ENCODE measurements at regions not wholly inside any gene's neighbourhood (a gene's known extent, or its start where the extent isn't known, plus 50 kb on each side); places are given as distances from the start of the nearest gene placed in this dataset.

DNA sequence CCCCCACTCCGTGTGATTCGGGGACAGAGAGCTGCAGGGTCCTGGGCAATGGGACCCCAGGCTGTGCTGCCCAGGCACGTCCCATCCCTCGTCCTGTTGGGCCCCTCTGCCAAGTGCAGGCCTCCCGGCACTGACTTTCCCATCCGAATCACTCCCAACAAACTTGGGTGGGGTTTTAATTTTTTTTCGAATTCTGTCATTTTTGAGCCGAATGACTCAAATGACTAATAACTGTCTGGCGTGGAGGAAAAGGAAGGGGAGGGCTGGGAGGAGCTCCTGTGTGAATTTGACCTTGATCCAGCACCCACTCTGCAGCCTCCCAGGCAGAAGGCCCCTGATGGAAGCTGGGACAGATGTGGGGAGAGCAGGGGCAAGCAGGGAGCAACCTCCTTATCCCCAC is 1173.2 kb downstream of the BRD1 start:
- 80% methylated on average over 2 of the region's 9 CpGs for WGBS (ENCODE audit: insufficient coverage)
- Mint-ChIP-seq H3K4me1 (no peaks in the 10 kb centered on the region), H3K4me3 (no peak overlapping the region), H3K27ac (no peak overlapping the region), H3K9me3 (no peaks in the 10 kb centered on the region), H3K27me3 (no peaks in the 10 kb centered on the region), H3K36me3 (no peaks in the 10 kb centered on the region)
- ATAC-seq (replicated peaks in 1 of 4) (no peak), DNase-seq (no peak)
- H3K4me3 ChIP-seq (ENCODE audit: control insufficient read depth in 1 of 2, extremely low read depth in 1 of 2, low read length in 1 of 2): no peak overlapping the region
- H3K36me3 ChIP-seq (ENCODE audit: control insufficient read depth in 2 of 2, extremely low read depth in 1 of 2, insufficient read depth in 1 of 2, low read length in 1 of 2): no peaks in the 10 kb centered on the region
- H3K27me3 ChIP-seq (replicated peaks in 1 of 2; ENCODE audit: control insufficient read depth in 2 of 2, extremely low read depth in 1 of 2, insufficient read depth in 2 of 2, low read length in 1 of 2): peaks cover 0 to 5% of the 10 kb centered on the region in 2 experiments
- ChIA-PET POLR2A (no interaction called here), CTCF (no interaction called here)
- H3K27ac ChIP-seq (ENCODE audit: low read length): no peak overlapping the region
- no peaks in the 10 kb centered on the region for H3K4me1 ChIP-seq (ENCODE audit: control insufficient read depth in 1 of 2, extremely low read depth in 1 of 2, insufficient read depth in 2 of 2, low read length in 2 of 2)
- no peaks in the 10 kb centered on the region for H3K9me3 ChIP-seq

DNA sequence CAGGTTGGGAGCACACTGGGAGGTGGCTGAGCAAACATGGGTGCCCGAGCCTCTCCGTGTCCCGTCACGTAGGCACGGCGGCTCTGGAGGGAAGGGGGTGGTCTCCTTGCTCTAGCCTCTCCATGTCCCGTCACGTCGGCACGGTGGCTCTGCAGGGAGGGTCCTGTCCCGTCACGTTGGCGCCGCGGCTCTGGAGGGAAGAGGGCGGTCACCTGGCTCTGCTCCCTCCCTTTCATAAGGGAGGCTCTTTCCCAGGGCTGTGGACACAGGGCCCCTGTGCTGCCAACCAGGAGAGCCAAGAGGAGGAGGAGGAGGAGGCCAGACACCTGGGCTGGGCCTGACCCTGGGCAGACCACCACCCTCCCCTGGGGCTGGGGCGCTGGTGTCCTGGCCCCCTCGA is 1173.7 kb downstream of the BRD1 start:
- H3K36me3 Mint-ChIP-seq: no peaks in the 10 kb centered on the region
- CTCF ChIA-PET: no interaction called here

DNA sequence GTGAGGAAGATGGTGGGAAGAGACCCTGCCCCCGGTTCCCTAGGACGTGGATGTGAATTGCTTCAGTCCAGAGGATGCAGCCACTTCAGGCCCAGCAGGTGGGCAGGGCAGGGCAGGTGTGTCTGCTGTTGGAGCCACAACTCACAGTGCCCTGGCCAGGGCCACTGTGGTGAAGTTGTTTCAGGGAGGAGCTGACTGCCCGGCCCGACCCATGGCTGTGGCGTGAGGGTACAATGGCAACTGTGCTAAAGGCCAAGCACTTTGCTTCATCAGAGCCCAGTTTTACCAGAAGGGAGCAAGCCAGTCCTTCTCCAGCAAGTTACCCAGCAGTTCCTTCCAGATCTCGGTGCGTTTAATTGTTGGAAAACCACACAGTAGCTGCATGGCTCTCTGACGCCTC is 1174.4 kb downstream of the BRD1 start:
- Histone ChIP-seq H3K9me3 (no peaks in the 10 kb centered on the region), H3K27ac (ENCODE audit: low read length) (no peak overlapping the region), H3K27me3 (replicated peaks in 1 of 2; ENCODE audit: control insufficient read depth in 2 of 2, extremely low read depth in 1 of 2, insufficient read depth in 2 of 2, low read length in 1 of 2) (peaks cover 0 to 5% of the 10 kb centered on the region in 2 experiments), H3K36me3 (ENCODE audit: control insufficient read depth in 2 of 2, extremely low read depth in 1 of 2, insufficient read depth in 1 of 2, low read length in 1 of 2) (no peaks in the 10 kb centered on the region), H3K4me3 (ENCODE audit: control insufficient read depth in 1 of 2, extremely low read depth in 1 of 2, low read length in 1 of 2) (no peak overlapping the region), H3K4me1 (ENCODE audit: control insufficient read depth in 1 of 2, extremely low read depth in 1 of 2, insufficient read depth in 2 of 2, low read length in 2 of 2) (no peaks in the 10 kb centered on the region)
- H3K9me3 Mint-ChIP-seq: no peaks in the 10 kb centered on the region
- no peak for DNase-seq
- no peaks in the 10 kb centered on the region for H3K36me3 Mint-ChIP-seq
- no peak overlapping the region for H3K27ac Mint-ChIP-seq
- H3K4me1 Mint-ChIP-seq: no peaks in the 10 kb centered on the region
- no peak overlapping the region for H3K4me3 Mint-ChIP-seq
- CTCF ChIA-PET: no interaction called here
- WGBS (ENCODE audit: insufficient coverage): 90% methylated on average over 5 of the region's 8 CpGs
- H3K27me3 Mint-ChIP-seq: no peaks in the 10 kb centered on the region
- no peak for ATAC-seq (replicated peaks in 1 of 4)
- POLR2A ChIA-PET: no interaction called here

More for the DNA sequence above, 1173.7 kb downstream of the BRD1 start:
- Histone ChIP-seq H3K36me3 (ENCODE audit: control insufficient read depth in 2 of 2, extremely low read depth in 1 of 2, insufficient read depth in 1 of 2, low read length in 1 of 2) (no peaks in the 10 kb centered on the region), H3K27ac (ENCODE audit: low read length) (no peak overlapping the region), H3K4me3 (ENCODE audit: control insufficient read depth in 1 of 2, extremely low read depth in 1 of 2, low read length in 1 of 2) (no peak overlapping the region), H3K9me3 (no peaks in the 10 kb centered on the region), H3K27me3 (replicated peaks in 1 of 2; ENCODE audit: control insufficient read depth in 2 of 2, extremely low read depth in 1 of 2, insufficient read depth in 2 of 2, low read length in 1 of 2) (peaks cover 0 to 5% of the 10 kb centered on the region in 2 experiments), H3K4me1 (ENCODE audit: control insufficient read depth in 1 of 2, extremely low read depth in 1 of 2, insufficient read depth in 2 of 2, low read length in 2 of 2) (no peaks in the 10 kb centered on the region)
- POLR2A ChIA-PET: no interaction called here
- no peak for DNase-seq
- Mint-ChIP-seq H3K4me1 (no peaks in the 10 kb centered on the region), H3K9me3 (no peaks in the 10 kb centered on the region), H3K27ac (no peak overlapping the region), H3K27me3 (no peaks in the 10 kb centered on the region), H3K4me3 (no peak overlapping the region)
- no peak for ATAC-seq (replicated peaks in 1 of 4)
- 86% methylated on average over 9 of the region's 18 CpGs for WGBS (ENCODE audit: insufficient coverage)

DNA sequence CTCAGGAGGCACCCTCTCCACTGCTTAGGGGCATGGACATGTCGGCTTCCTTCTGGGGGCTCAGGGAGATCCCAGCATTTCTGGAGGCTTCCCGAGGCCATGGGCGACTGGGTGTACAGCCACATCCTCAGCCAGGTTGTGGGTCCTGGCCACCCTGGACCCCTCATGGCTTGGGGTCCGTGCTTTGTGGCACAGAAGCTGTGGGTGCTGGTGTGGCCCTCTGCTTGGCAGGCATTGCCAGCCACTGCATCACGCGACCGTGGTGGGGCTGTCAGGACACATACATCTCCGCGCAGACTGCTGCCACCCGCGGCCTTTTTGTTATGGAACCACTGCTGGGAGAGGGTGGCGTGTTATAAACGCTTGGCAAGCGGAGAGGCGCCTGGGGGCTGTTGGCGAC is 1174.9 kb downstream of the BRD1 start:
- Mint-ChIP-seq H3K4me3 (no peak overlapping the region), H3K4me1 (no peaks in the 10 kb centered on the region), H3K9me3 (no peaks in the 10 kb centered on the region), H3K27ac (no peak overlapping the region), H3K36me3 (no peaks in the 10 kb centered on the region), H3K27me3 (no peaks in the 10 kb centered on the region)
- Histone ChIP-seq H3K4me3 (ENCODE audit: control insufficient read depth in 1 of 2, extremely low read depth in 1 of 2, low read length in 1 of 2) (no peak overlapping the region), H3K9me3 (no peaks in the 10 kb centered on the region), H3K27me3 (replicated peaks in 1 of 2; ENCODE audit: control insufficient read depth in 2 of 2, extremely low read depth in 1 of 2, insufficient read depth in 2 of 2, low read length in 1 of 2) (peaks cover 0 to 5% of the 10 kb centered on the region in 2 experiments), H3K36me3 (ENCODE audit: control insufficient read depth in 2 of 2, extremely low read depth in 1 of 2, insufficient read depth in 1 of 2, low read length in 1 of 2) (no peaks in the 10 kb centered on the region), H3K4me1 (ENCODE audit: control insufficient read depth in 1 of 2, extremely low read depth in 1 of 2, insufficient read depth in 2 of 2, low read length in 2 of 2) (no peaks in the 10 kb centered on the region), H3K27ac (ENCODE audit: low read length) (no peak overlapping the region)
- no peak for ATAC-seq (replicated peaks in 1 of 4)
- no peak for DNase-seq
- CTCF ChIA-PET: no interaction called here
- WGBS (ENCODE audit: insufficient coverage): 88% methylated on average over 7 of the region's 16 CpGs
- POLR2A ChIA-PET: no interaction called here

DNA sequence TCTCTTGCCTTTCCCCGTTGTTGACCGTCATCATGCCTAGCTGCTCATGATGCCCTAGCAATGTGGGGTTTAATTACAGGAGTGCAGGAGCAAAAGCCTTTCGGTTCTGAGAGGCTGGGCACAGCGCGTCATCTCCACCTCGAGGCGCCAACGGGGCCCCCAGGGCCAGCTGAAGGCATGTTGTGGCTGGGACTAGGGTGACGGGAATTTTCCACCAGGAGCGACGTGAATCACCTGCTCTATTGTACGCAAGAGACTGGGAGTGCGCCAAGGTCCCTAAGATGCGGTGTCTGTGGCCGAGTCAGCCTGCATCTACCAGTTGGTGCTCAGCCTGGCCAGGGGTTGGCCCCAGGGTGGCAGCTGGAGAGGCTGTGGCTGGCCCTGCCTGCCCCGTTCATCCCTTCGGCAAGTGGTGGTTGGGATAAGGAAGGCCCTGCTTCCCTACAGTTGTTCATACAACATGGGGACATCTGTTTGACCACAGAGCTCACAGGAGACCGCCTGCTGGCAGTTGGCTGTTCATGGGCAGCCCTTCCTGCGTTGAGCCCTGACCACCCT is 1175.6 kb downstream of the BRD1 start:
- Mint-ChIP-seq H3K4me1 (no peaks in the 10 kb centered on the region), H3K36me3 (no peaks in the 10 kb centered on the region), H3K27ac (no peak overlapping the region), H3K27me3 (no peaks in the 10 kb centered on the region), H3K4me3 (no peak overlapping the region), H3K9me3 (no peaks in the 10 kb centered on the region)
- no peaks in the 10 kb centered on the region for H3K4me1 ChIP-seq (ENCODE audit: control insufficient read depth in 1 of 2, extremely low read depth in 1 of 2, insufficient read depth in 2 of 2, low read length in 2 of 2)
- no peak overlapping the region for H3K4me3 ChIP-seq (ENCODE audit: control insufficient read depth in 1 of 2, extremely low read depth in 1 of 2, low read length in 1 of 2)
- H3K27me3 ChIP-seq (replicated peaks in 1 of 2; ENCODE audit: control insufficient read depth in 2 of 2, extremely low read depth in 1 of 2, insufficient read depth in 2 of 2, low read length in 1 of 2): peaks cover 0 to 5% of the 10 kb centered on the region in 2 experiments
- WGBS (ENCODE audit: insufficient coverage): 85% methylated on average over 15 of the region's 19 CpGs
- CTCF ChIA-PET: no interaction called here
- H3K36me3 ChIP-seq (ENCODE audit: control insufficient read depth in 2 of 2, extremely low read depth in 1 of 2, insufficient read depth in 1 of 2, low read length in 1 of 2): no peaks in the 10 kb centered on the region
- H3K9me3 ChIP-seq: no peaks in the 10 kb centered on the region
- POLR2A ChIA-PET: no interaction called here
- ATAC-seq (replicated peaks in 1 of 4): no peak
- H3K27ac ChIP-seq (ENCODE audit: low read length): no peak overlapping the region
- no peak for DNase-seq

DNA sequence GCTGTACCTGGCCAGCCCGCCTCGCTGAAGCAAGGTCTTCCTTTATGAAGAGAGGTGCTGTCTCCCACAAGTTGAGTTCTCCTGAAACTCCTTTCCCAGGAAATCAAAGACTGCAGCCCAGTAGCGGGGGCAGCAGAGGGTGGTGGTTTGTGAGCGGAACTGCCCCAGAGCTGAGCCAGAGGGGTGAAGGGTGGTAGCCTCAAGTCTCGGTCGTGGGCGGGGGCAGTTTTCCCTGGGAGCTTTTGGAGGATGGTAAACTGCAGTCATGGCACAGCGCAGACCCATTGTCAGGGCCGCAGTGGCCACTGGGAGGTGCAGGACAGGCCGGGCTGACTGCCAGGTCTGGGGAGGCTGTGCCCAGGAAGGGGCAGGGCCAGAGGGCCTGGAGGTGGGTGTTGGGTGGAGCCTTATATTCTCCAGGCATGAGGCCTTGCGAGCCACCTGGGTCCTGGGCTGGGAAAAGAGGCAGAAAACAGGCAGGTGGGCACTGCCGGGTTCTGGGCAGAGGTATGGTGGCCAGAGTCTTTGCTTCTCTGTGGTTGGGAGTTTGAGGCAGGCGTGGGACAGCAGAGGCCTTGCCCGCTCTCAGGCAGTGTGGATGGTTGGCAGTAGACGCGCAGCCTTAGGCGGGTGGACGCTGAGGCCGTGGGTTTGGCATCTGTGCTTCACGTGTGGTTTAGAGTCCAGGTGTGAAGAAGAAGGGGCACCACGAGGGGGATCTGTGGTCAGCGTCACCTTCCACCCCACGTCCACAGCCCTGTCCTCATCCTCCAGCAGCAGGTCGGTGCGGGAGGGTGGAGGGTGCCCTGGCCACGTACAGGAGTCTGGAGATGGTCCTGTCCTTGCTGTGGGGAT is 1176.4 kb downstream of the BRD1 start:
- no peak overlapping the region for H3K27ac Mint-ChIP-seq
- H3K4me1 ChIP-seq (ENCODE audit: control insufficient read depth in 1 of 2, extremely low read depth in 1 of 2, insufficient read depth in 2 of 2, low read length in 2 of 2): no peaks in the 10 kb centered on the region
- no peaks in the 10 kb centered on the region for H3K36me3 ChIP-seq (ENCODE audit: control insufficient read depth in 2 of 2, extremely low read depth in 1 of 2, insufficient read depth in 1 of 2, low read length in 1 of 2)
- no peak for ATAC-seq (replicated peaks in 1 of 4)
- ChIA-PET CTCF (no interaction called here), POLR2A (no interaction called here)
- 88% methylated on average over 11 of the region's 26 CpGs for WGBS (ENCODE audit: insufficient coverage)
- H3K27ac ChIP-seq (ENCODE audit: low read length): no peak overlapping the region
- no peaks in the 10 kb centered on the region for H3K4me1 Mint-ChIP-seq
- no peaks in the 10 kb centered on the region for H3K36me3 Mint-ChIP-seq
- peaks cover 0 to 5% of the 10 kb centered on the region in 2 experiments for H3K27me3 ChIP-seq (replicated peaks in 1 of 2; ENCODE audit: control insufficient read depth in 2 of 2, extremely low read depth in 1 of 2, insufficient read depth in 2 of 2, low read length in 1 of 2)
- H3K27me3 Mint-ChIP-seq: no peaks in the 10 kb centered on the region
- H3K4me3 Mint-ChIP-seq: no peak overlapping the region
- H3K9me3 ChIP-seq: no peaks in the 10 kb centered on the region
- no peak for DNase-seq
- H3K9me3 Mint-ChIP-seq: no peaks in the 10 kb centered on the region
- H3K4me3 ChIP-seq (ENCODE audit: control insufficient read depth in 1 of 2, extremely low read depth in 1 of 2, low read length in 1 of 2): no peak overlapping the region

Measured in T-cell (primary cell).